SK-N-MC (cell line): ENCODE measurements at regions not wholly inside any gene's neighbourhood (a gene's known extent, or its start where the extent isn't known, plus 50 kb on each side); places are given as distances from the start of the nearest gene placed in this dataset.

Experiments
- EZH2 ChIP-seq: fragments of 200-600 bp; sonication (generic); IDR thresholded peaks from one replicate; pipeline ENCODE4 v1.6.1; 2017; ENCODE audit warnings: antibody characterized with exemption
- FOXP2 ChIP-seq: optimal IDR thresholded peaks from 2 replicates; pipeline ENCODE3; 2011; ENCODE audit warnings: mild to moderate bottlenecking, moderate library complexity; ENCODE audit not compliant: insufficient read depth; ENCODE audit errors: extremely low read length, control extremely low read depth
- POLR2AphosphoS5 ChIP-seq: IDR thresholded peaks from 2 replicates; pipeline ENCODE4 v1.6.1; 2012; ENCODE audit warnings: mild to moderate bottlenecking, low read depth, low read length, borderline replicate concordance

GRCh38 chr2:129236601-129237000 is 742.9 kb upstream of the RAB6C start:
- TF ChIP-seq POLR2AphosphoS5 (no peak), EZH2 (no peak), FOXP2 (no peak)
